Neural cell (in vitro differentiated cells): ENCODE measurements at regions not wholly inside any gene's neighbourhood (a gene's known extent, or its start where the extent isn't known, plus 50 kb on each side); places are given as distances from the start of the nearest gene placed in this dataset.

Experiments used
- H2AFZ ChIP-seq: fragments of 200-600, 300-800 bp; sonication (generic), shearing (Covaris generic); 2 replicates; pipeline ENCODE4 v1.6.0; 2014; ENCODE audit warnings: low read depth, mild to moderate bottlenecking, antibody characterized with exemption, low read length, moderate library complexity
- H3F3A ChIP-seq: fragments of 200-600 bp; shearing (Covaris generic); 2 replicates; pipeline ENCODE4 v1.6.1; 2016; ENCODE audit warnings: mild to moderate bottlenecking, moderate library complexity, mixed read lengths, antibody characterized with exemption, low read length; ENCODE audit not compliant: insufficient read depth, poor library complexity, severe bottlenecking
- H3K27ac ChIP-seq: fragments of 200-600, 300-800 bp; sonication (generic), shearing (Covaris generic); 2 replicates; pipeline ENCODE4 v1.5.1; 2014; ENCODE audit warnings: mild to moderate bottlenecking, low read length, moderate library complexity
- H3K27me3 ChIP-seq: fragments of 300-800, 200-600 bp; sonication (generic), shearing (Covaris generic); 2 replicates; pipeline ENCODE4 v1.6.0; 2014; ENCODE audit warnings: mild to moderate bottlenecking, low read depth, low read length, moderate library complexity; ENCODE audit not compliant: insufficient read depth
- H3K36me3 ChIP-seq: fragments of 300-800, 200-600 bp; sonication (generic), shearing (Covaris generic); 2 replicates; pipeline ENCODE4 v1.5.1; 2014; ENCODE audit warnings: mild to moderate bottlenecking, antibody characterized with exemption, low read length, moderate library complexity; ENCODE audit not compliant: insufficient read depth
- H3K4me2 ChIP-seq: fragments of 300-800, 200-600 bp; sonication (generic), shearing (Covaris generic); 2 replicates; pipeline ENCODE4 v1.6.0; 2014; ENCODE audit warnings: mild to moderate bottlenecking, low read length
- H3K4me3 ChIP-seq: fragments of 300-800, 200-600 bp; sonication (generic), shearing (Covaris generic); 2 replicates; pipeline ENCODE4 v1.5.1; 2014; ENCODE audit warnings: mild to moderate bottlenecking, low read length, moderate library complexity
- H3K79me2 ChIP-seq: fragments of 200-600 bp; shearing (Covaris generic); replicated peaks from 2 replicates; pipeline ENCODE4 v1.6.0; 2014; ENCODE audit warnings: mild to moderate bottlenecking, low read length, moderate library complexity; ENCODE audit not compliant: insufficient read depth
- H3K9ac ChIP-seq: fragments of 300-800, 200-600 bp; sonication (generic), shearing (Covaris generic); 2 replicates; pipeline ENCODE4 v1.6.1; 2016; ENCODE audit warnings: mild to moderate bottlenecking, low read length, mixed read lengths
- H3K9me2 ChIP-seq: fragments of 200-600 bp; shearing (Covaris generic); 2 replicates; pipeline ENCODE4 v1.6.1; 2016; ENCODE audit warnings: mild to moderate bottlenecking, low read length, mixed read lengths; ENCODE audit not compliant: insufficient read depth
- H3K9me3 ChIP-seq: fragments of 200-600, 300-800 bp; sonication (generic), shearing (Covaris generic); 2 replicates; pipeline ENCODE4 v1.6.1; 2016; ENCODE audit warnings: mild to moderate bottlenecking, mixed run types, low read length, moderate library complexity, mixed read lengths
- H4K20me1 ChIP-seq: fragments of 200-600 bp; shearing (Covaris generic); 2 replicates; pipeline ENCODE4 v1.6.1; 2016; ENCODE audit warnings: mild to moderate bottlenecking, mixed run types; ENCODE audit not compliant: insufficient read depth
- CTCF ChIP-seq: fragments of 450-650 bp; IDR thresholded peaks from 2 replicates; pipeline ENCODE4 v1.5.1; 2014; ENCODE audit warnings: antibody characterized with exemption, mild to moderate bottlenecking, moderate library complexity; ENCODE audit not compliant: poor library complexity, severe bottlenecking
- EP300 ChIP-seq: fragments of 450-650 bp; conservative IDR thresholded peaks from 2 replicates; pipeline ENCODE4 v1.6.1; 2014; ENCODE audit warnings: antibody characterized with exemption, mild to moderate bottlenecking, moderate library complexity; ENCODE audit not compliant: poor library complexity, severe bottlenecking
- EZH2 ChIP-seq: fragments of 200-600, 300-800 bp; shearing (Covaris generic), sonication (generic); IDR thresholded peaks from 2 replicates; pipeline ENCODE4 v1.6.1; 2014; ENCODE audit warnings: antibody characterized with exemption, low read length, borderline replicate concordance, mild to moderate bottlenecking; ENCODE audit not compliant: insufficient read depth, poor library complexity, severe bottlenecking
- MXI1 ChIP-seq: fragments of 450-650 bp; conservative IDR thresholded peaks from 2 replicates; pipeline ENCODE4 v1.6.1; 2014; ENCODE audit warnings: antibody characterized with exemption, mild to moderate bottlenecking; ENCODE audit not compliant: poor library complexity, severe bottlenecking
- POLR2AphosphoS5 ChIP-seq: IDR thresholded peaks from 2 replicates; pipeline ENCODE4 v1.6.1; 2012
- RAD21 ChIP-seq: fragments of 450-650 bp; conservative IDR thresholded peaks from 2 replicates; pipeline ENCODE4 v1.6.1; 2014; ENCODE audit warnings: antibody characterized with exemption, mild to moderate bottlenecking, moderate library complexity
- REST ChIP-seq: IDR thresholded peaks from 2 replicates; pipeline ENCODE4 v1.6.1; 2012; ENCODE audit warnings: borderline replicate concordance
- SMC3 ChIP-seq: fragments of 450-650 bp; conservative IDR thresholded peaks from 2 replicates; pipeline ENCODE4 v1.6.1; 2014; ENCODE audit warnings: antibody characterized with exemption, mild to moderate bottlenecking, moderate library complexity; ENCODE audit not compliant: poor library complexity
- TAF1 ChIP-seq: IDR thresholded peaks from 2 replicates; pipeline ENCODE4 v1.6.1; 2012; ENCODE audit warnings: low read depth

DNA sequence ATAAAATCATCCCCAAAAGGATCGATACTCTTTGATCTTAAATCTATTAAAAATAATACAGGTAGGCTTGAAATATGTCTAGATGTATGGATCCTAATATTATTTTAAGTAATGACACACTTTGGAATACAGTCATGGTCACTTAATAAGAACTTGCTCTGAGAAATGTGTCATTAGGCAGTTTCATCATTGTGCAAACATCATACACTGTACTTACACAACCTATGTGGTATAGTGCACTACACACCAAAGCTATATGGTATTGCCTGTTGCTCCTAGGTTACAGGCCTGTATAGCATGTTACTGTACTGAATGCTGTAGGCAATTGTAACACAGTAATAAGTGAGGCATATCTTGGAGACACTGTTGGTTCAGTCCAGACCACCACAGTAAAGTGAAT lies 307.1 kb downstream of the RAP2B start:
- H4K20me1 ChIP-seq: no peaks in the 10 kb centered on the region
- H3K9me2 ChIP-seq: no peaks in the 10 kb centered on the region
- no peaks in the 10 kb centered on the region for H3K9me3 ChIP-seq

DNA sequence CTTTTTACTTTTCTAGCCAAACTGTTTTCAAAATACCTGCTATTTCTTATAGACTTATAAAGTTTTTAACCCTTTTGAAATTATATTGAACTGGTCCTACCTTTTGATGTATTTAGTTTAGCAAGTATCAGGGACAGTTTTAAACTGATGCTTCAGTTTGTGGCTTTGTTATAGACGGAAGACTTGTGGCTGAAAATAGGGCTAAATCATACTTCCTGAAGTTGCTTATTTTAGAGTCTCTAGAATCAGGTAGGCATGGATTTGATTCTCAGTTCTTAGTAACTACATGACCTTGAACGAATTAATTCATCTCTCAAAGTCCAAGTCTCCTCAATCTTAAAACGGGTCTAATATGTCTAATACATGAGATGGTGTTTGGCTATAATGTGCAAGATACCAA lies 322.8 kb downstream of the RAP2B start:
- Histone ChIP-seq H2AFZ (no peak overlapping the region), H3F3A (no peaks in the 10 kb centered on the region), H3K9me2 (no peaks in the 10 kb centered on the region), H3K9ac (no peak overlapping the region), H3K27ac (no peak overlapping the region), H3K9me3 (no peaks in the 10 kb centered on the region), H3K79me2 (no peaks in the 10 kb centered on the region), H3K4me2 (no peak overlapping the region), H3K36me3 (no peaks in the 10 kb centered on the region), H4K20me1 (no peaks in the 10 kb centered on the region), H3K27me3 (no peaks in the 10 kb centered on the region), H3K4me3 (no peak overlapping the region)
- TF ChIP-seq EZH2 (no peak), CTCF (no peak), SMC3 (no peak), EP300 (no peak), POLR2AphosphoS5 (no peak), MXI1 (no peak)

More for the DNA sequence above, 307.1 kb downstream of the RAP2B start:
- H3F3A ChIP-seq: no peaks in the 10 kb centered on the region
- H2AFZ ChIP-seq: no peak overlapping the region
- no peak for TF ChIP-seq POLR2AphosphoS5
- TF ChIP-seq CTCF: no peak
- no peak for TF ChIP-seq EP300
- no peak for TF ChIP-seq RAD21
- TF ChIP-seq REST: no peak
- no peak for TF ChIP-seq TAF1
- TF ChIP-seq SMC3: no peak
- no peak for TF ChIP-seq EZH2
- TF ChIP-seq MXI1: no peak
- no peak overlapping the region for H3K9ac ChIP-seq
- no peak overlapping the region for H3K4me3 ChIP-seq
- H3K27ac ChIP-seq: no peak overlapping the region
- H3K36me3 ChIP-seq: no peaks in the 10 kb centered on the region
- H3K27me3 ChIP-seq: no peaks in the 10 kb centered on the region
- H3K4me2 ChIP-seq: no peak overlapping the region
- H3K79me2 ChIP-seq: no peaks in the 10 kb centered on the region
